Endometrium (tissue), 2 donors: ENCODE measurements at regions not wholly inside any gene's neighbourhood (a gene's known extent, or its start where the extent isn't known, plus 50 kb on each side); places are given as distances from the start of the nearest gene placed in this dataset.
"Not testable (repeated sequence)": the region's sequence is repeated elsewhere in the genome, so short reads cannot be mapped to it uniquely, and the experiment has no call there.

Experiments
- FAIRE-seq: peaks from 2 replicates; lab custom pipeline; 2012; peaks lifted over from hg19 to GRCh38; lab: Jason Lieb, UNC
- donor health status: control.
- donor health status: control.

DNA sequence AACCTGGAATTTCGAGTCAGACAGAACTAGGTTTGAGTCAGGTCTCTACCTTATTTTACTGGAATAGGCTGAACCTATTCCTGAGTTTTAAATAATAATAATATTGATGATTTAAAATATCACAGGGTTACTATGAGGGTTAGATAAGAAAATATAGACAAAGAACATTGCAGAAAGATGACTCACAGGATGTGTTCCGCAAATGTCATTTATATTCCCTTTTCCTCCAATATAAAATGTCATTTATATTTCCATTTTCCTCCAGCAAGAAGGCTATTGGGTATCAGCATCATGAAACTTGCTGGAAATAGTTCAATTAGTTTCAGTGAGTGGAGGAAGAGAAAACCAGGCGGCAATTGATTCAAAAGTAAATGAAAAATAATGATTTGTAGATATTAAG is 163.9 kb upstream of the RASSF8 start:
- FAIRE-seq = no peak

- no peak for FAIRE-seq
Observed at GRCh38 chr12:25796523-25797000, 161.9 kb upstream of the RASSF8 start.

DNA sequence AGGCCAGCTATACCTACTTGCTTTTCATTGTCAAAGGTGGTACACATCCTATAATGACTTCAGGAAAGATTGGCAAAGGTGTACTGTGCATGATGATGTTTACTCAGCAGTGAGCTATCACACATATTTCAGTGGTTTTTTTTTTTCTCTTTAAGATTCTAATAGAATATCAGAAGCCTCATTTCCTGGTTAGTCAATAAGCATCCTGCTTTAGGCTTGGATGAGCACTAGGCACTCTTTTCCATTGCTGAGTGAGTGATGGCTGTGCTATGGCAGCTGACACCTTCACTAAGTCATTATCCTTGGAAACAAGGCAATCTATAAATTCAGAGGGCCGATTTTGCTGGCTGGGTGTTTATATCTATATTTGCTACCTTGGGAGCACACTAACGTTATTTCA is 161.1 kb upstream of the RASSF8 start:
- no peak for FAIRE-seq

DNA sequence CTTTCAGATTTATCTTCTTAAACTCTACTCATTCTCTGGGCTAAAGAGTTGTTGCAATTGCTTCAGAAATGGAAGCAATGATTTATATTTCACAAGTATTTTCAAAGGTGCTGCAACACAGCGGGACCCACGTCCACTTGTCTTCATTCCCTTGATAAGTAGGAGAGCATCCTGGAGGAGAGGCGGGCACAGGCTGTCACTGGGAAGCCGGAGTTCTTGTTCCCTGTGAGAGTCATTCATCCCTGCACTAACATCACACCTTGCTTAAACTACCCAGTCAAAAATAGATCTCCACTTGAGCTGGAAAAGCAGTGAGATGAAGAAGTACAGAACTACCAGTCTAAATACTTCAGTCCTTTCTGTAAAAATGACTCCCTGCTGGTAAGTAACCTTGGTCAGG is 160.5 kb upstream of the RASSF8 start:
- FAIRE-seq = no peak

DNA sequence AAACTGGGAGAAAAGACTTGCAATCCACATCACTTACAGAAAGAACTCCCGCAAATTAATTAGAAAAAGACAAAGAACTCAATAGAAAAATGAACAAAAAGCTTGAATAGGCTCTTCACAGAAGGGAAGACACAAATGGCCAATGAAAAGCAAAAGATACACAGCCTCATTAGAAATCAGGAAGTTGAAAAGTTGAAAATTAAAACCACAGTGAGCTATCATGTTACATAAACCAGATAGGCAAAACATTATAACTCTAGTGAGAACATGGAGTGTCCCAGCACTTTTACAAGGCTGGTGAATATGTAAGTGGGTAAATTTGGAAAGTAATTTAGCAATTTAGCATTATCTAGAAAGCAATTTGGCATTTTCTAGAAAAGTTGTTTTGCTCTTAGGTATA is 158.4 kb upstream of the RASSF8 start:
- FAIRE-seq = no peak

DNA sequence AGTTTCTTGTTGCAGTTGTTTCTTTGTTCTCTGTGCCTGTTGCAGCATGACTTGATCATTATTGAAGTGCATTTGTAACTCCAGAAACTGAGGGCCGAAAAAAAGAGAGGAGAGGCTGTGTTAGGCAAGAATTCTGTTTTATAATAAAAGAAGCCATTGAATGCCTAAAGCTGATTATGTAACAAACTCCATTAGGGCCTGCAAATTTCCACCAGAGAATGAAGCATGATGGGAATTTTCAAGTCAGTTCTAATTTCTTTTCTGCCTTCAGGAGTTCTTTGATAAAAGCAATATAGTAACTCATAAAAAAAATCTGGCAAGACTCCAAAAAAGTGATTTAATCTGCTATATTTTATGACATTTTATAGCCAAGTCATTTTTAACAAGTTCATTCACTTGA is 156.7 kb upstream of the RASSF8 start:
- FAIRE-seq = no peak

DNA sequence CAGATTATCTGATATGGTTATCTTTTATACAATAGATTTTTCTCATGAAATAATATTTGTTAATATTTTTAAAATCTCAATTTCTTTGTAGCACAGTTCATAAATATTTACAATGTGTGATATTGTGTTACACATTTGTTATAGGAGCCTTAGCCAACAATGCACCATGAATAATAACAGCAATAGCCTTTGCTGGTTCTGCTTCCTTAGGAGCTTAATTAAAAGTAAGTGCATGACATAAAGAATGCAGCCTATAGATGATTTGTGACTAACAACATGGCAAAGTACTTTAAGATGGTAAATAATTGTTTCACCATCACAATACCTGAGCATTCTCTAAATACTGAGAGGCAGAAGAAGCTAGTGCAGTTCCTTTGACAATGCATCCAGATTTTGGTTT is 156.3 kb upstream of the RASSF8 start:
- no peak for FAIRE-seq

DNA sequence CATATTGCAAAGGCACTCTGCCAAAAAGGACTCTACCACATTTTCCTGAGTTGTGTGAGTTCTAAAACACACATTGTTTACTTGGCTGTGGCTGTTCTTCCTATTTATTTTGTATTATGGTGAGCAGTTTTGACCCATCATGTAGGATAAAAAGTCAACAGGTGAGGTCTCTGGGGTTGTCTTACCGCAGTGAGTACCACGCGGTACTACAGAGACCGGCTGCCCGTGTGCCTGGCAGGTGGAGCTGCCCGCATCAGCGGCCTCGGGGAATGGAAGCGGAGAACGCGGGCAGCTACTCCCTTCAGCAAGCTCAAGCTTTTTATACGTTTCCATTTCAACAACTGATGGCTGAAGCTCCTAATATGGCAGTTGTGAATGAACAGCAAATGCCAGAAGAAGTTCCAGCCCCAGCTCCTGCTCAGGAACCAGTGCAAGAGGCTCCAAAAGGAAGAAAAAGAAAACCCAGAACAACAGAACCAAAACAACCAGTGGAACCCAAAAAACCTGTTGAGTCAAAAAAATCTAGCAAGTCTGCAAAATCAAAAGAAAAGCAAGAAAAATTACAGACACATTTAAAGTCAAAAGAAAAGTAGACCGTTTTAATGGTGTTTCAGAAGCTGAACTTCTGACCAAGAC is 155.3 kb upstream of the RASSF8 start:
- not testable (repeated sequence) for FAIRE-seq

- FAIRE-seq = not testable (repeated sequence)
Observed at GRCh38 chr12:25804286-25804685, 154.2 kb upstream of the RASSF8 start.

- FAIRE-seq = no peak
Observed at GRCh38 chr12:25806271-25806670, 152.2 kb upstream of the RASSF8 start.

DNA sequence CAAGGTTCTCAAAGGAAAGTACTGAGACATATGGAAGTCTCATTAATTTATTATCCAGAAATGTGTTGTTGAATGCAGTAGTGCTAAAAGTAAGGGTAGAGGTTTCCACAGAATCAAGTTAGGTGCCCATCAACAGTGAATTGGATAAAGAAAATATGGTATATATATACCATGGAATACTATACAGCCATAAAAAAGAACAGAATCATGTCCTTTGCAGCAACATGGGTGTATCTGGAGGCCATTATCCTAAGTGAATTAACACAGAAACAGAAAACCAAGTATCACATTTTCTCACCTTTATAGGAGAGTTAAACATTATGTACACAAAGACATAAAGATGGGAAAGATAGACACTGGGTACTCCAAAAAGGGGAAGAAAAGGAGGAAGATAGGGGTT is 149.9 kb upstream of the RASSF8 start:
- FAIRE-seq = no peak

- FAIRE-seq = no peak
Observed at GRCh38 chr12:25810683-25811082, 147.8 kb upstream of the RASSF8 start.

DNA sequence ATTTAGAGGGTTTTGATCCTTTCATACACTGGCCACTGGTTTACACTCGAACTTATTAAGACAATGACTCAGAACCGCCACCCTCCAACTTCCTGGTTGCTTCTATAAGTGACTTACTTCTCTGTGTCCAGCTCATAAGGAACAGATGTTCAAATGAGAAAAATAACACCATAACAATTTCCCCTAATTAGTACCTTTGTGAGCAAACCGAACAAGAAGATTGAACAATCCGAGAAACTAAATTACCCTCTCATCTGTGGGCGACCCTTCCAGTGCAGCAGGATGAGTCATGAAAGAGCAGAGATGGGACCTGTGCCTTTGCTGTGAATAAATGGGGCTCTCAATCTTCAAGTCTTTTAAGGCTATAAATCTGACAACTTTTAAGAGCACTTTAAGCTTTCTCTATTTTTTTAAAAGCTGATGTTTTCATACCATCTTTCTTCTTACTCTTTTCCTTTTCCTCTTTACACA is 146.8 kb upstream of the RASSF8 start:
- FAIRE-seq = no peak

GRCh38 chr12:25812295-25812694 is 146.2 kb upstream of the RASSF8 start:
- no peak for FAIRE-seq

GRCh38 chr12:25813843-25814242 is 144.6 kb upstream of the RASSF8 start:
- FAIRE-seq = no peak

DNA sequence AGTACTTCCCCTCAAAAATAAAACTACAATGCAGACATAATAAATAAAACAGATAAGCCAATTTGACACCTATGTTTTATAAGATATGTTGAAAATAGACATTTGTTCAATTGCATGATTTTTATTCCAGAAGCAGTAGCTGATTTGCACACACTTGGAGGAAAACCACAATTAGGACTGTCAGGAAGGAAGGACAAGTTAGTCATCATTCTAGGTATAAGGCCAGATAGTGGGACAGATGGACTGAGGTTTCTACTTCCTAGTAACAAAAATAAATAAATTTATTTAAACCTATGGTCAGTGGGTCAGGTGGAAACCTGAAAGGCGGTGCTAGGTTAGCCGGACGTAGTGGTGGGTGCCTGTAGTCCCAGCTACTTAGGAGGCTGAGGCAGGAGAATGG is 141.8 kb upstream of the RASSF8 start:
- FAIRE-seq = no peak

GRCh38 chr12:25817166-25817565 is 141.3 kb upstream of the RASSF8 start:
- FAIRE-seq = no peak

- peak; percentile 70 for FAIRE-seq
Observed at GRCh38 chr12:25818596-25819390, 139.7 kb upstream of the RASSF8 start.

- no peak for FAIRE-seq
Observed at GRCh38 chr12:25819691-25820090, 138.8 kb upstream of the RASSF8 start.

DNA sequence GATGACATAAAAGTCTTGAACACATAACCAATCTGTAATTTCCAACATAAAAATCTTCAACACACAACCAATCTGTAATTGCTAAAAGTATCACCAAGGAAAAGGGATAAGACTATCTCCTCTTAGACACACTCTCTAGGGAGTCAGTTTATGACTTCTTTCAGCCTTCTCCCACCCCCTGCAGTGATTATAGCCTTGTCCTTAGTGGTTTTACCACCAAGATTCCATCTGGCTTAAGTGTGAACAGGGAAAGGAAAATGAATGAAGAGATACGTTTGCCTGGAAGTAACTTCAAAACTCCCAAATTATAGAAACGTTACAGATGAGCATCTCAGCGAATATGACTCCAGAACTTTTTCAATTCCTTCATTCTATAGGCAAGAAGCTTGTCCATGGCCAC is 136.2 kb upstream of the RASSF8 start:
- FAIRE-seq = no peak

DNA sequence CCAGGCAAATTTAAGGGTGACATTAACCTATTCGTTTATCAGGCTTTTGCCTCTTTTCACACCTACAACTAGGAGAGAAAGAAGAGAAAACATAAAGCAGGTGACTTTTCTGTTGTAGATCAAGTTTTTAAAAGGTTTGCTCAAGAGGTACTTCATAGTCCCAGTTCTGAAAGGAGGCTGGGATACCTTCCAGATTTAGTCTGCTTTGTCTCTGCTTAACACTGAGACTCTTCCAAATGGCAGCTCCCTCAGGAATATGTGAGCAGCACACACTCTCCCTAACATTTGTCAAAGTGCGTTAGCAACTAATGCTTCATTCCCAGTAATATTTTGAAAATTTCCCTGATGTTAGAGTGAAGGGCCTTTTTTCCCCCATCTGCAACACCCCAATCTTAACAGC is 133.7 kb upstream of the RASSF8 start:
- no peak for FAIRE-seq

- no peak for FAIRE-seq
Observed at GRCh38 chr12:25825446-25825845, 133.0 kb upstream of the RASSF8 start.

DNA sequence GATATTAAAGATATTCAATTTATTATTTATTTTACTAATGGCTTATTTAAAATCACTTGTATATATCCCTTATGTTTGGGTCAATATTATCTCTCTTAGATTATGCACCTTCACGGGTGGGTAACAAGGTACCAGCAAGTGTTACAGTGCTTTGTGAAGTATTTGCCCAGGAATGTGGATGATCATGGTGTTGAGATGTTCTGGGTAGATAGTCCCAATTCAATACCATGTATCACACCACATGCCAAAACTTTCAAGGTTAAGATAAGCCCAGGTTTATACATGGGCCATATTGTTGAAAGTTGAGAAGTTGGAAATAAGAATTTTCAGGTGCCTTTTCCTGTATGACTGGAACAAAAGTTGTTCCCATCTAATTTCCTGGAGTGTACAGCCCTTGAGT is 131.3 kb upstream of the RASSF8 start:
- FAIRE-seq = no peak

- FAIRE-seq = peak; percentile 98
Observed at GRCh38 chr12:25827747-25828146, 130.7 kb upstream of the RASSF8 start.
